ENCODE measurements at regions not wholly inside any gene's neighbourhood (a gene's known extent, or its start where the extent isn't known, plus 50 kb on each side); places are given as distances from the start of the nearest gene placed in this dataset.

DNA sequence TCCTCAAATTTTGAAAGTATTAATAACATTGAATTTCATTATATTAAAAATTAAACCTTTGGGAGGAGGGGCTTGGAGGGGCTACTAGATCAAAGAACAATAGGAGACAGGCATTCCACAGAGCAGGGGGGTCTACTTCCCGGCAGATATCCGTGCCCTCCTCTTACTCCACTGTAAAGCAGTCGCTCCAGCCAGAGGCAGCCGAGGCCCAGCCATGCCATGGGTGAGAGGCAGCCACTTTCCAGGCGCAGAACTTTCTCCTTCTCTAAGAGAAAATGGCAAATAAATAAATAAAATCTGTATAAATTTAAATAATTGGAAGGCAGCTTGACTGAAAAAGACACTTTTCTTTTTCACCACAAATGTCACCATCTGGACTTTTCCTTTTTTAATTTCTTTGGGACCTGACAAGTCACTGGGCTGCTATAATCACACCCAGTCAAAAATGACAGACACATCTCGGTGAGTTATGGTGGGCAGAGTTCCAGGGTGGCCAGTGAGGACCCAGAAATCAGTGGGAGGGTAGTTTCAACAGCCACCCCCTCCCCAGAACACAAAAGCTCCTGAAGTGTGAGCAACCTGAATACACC, 302.2 kb upstream of the SMARCA2 start:
- H3K27ac ChIP-seq: no peak overlapping the region
- in situ Hi-C loops (cut with MboI; ENCODE audit: low sequenced_read_pairs in 4 of 4) (loop anchor here in 1 of 4 donors (25.0 kb wide), 1 partner anchor 374 kb away; no protein-coding TSS in a partner anchor), intact Hi-C loops (cut with DNase I; ENCODE audit: low total_unique reads) (no loop called here)
- ATAC-seq (no peak), DNase-seq (no peak)
- no peaks in the 10 kb centered on the region for H3K36me3 ChIP-seq
- H3K4me3 ChIP-seq: no peak overlapping the region
- H3K9me3 ChIP-seq: no peaks in the 10 kb centered on the region
- no peaks in the 10 kb centered on the region for H3K27me3 ChIP-seq
- TF ChIP-seq POLR2A (IDR thresholded peaks at IDR 0.05): no peak
- TF ChIP-seq, protein P1, sequence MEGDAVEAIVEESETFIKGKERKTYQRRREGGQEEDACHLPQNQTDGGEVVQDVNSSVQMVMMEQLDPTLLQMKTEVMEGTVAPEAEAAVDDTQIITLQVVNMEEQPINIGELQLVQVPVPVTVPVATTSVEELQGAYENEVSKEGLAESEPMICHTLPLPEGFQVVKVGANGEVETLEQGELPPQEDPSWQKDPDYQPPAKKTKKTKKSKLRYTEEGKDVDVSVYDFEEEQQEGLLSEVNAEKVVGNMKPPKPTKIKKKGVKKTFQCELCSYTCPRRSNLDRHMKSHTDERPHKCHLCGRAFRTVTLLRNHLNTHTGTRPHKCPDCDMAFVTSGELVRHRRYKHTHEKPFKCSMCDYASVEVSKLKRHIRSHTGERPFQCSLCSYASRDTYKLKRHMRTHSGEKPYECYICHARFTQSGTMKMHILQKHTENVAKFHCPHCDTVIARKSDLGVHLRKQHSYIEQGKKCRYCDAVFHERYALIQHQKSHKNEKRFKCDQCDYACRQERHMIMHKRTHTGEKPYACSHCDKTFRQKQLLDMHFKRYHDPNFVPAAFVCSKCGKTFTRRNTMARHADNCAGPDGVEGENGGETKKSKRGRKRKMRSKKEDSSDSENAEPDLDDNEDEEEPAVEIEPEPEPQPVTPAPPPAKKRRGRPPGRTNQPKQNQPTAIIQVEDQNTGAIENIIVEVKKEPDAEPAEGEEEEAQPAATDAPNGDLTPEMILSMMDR (IDR thresholded peaks at IDR 0.05 in 4 of 5, conservative IDR thresholded peaks at IDR 0.05 in 1 of 5): no peak
- no peaks in the 10 kb centered on the region for H3K4me1 ChIP-seq

DNA sequence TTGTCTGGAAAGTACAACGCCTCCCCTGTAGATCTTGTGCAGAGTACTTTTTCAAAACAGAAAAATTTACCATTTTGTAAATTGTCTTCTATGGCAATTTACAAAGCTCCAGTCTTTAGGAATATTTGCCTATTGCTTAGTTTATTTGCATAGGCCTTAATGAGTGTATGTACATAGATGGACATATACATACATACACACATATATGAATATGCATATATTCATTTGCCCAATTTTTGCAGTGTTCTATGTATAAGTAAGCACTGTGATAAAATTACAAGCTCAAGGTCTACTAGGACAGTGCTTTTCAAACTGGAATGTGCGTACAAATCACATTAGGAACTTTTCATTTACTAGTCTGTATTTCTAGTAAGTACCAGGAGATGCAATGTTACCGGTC, 301.3 kb upstream of the SMARCA2 start:
- DNase-seq: no peak
- Histone ChIP-seq H3K4me1 (no peaks in the 10 kb centered on the region), H3K27me3 (no peaks in the 10 kb centered on the region), H3K36me3 (no peaks in the 10 kb centered on the region), H3K27ac (no peak overlapping the region), H3K4me3 (no peak overlapping the region), H3K9me3 (no peaks in the 10 kb centered on the region)
- intact Hi-C loops (cut with DNase I; ENCODE audit: low total_unique reads) (no loop called here), in situ Hi-C loops (cut with MboI; ENCODE audit: low sequenced_read_pairs in 4 of 4) (loop anchor here in 1 of 4 donors (25.0 kb wide), 1 partner anchor 373 kb away; no protein-coding TSS in a partner anchor)
- no peak for ATAC-seq
- TF ChIP-seq POLR2A (IDR thresholded peaks at IDR 0.05): no peak
- TF ChIP-seq, protein P1 (IDR thresholded peaks at IDR 0.05 in 4 of 5, conservative IDR thresholded peaks at IDR 0.05 in 1 of 5): no peak

DNA sequence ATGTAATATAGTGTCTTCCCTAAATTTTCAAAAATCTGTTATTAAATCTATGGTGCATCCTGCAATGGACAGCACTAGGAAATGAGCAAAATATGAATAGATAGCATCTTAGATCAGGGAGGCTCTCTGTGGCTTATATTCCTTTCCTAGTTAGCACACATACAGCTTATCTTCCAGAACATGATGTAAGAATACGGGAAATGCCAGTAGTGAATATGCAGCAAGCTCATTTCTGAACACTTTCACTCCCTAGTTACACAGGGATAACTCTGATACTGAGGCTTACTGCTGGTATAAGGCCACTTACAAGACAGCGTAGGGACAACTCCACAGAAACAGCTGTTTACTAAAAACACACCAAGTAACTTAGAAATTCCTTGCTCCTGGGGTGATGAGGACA, 297.3 kb upstream of the SMARCA2 start:
- ATAC-seq (no peak), DNase-seq (no peak)
- Histone ChIP-seq H3K9me3 (no peaks in the 10 kb centered on the region), H3K4me3 (no peak overlapping the region), H3K27me3 (no peaks in the 10 kb centered on the region), H3K36me3 (no peaks in the 10 kb centered on the region), H3K4me1 (no peaks in the 10 kb centered on the region), H3K27ac (no peak overlapping the region)
- no peak for TF ChIP-seq POLR2A (IDR thresholded peaks at IDR 0.05)
- TF ChIP-seq, protein P1 (IDR thresholded peaks at IDR 0.05 in 4 of 5, conservative IDR thresholded peaks at IDR 0.05 in 1 of 5): no peak
- intact Hi-C loops (cut with DNase I; ENCODE audit: low total_unique reads): no loop called here
- in situ Hi-C loops (cut with MboI; ENCODE audit: low sequenced_read_pairs in 4 of 4): loop anchor here in 1 of 4 donors (25.0 kb wide), 1 partner anchor 369 kb away; no protein-coding TSS in a partner anchor

DNA sequence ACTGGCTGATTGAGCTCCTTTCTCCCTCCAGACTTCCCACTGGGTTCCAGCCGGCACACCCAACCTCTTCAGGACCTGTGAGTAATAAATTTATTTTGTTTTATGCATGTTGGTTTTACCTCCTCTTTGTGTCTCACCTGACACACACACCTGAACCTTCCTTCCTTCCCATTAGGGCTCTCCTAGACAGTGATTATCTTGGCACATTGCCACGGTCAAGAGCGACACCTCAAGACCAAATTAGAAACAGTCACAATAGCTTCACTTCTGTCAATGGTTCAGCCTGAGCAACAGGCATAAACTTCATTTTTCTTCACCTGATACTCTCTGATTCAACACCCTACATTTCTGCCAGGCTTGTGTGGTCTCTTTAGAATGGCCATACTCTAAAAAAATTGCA, 296.3 kb upstream of the SMARCA2 start:
- Histone ChIP-seq H3K27ac (no peak overlapping the region), H3K4me1 (no peaks in the 10 kb centered on the region), H3K27me3 (no peaks in the 10 kb centered on the region), H3K9me3 (no peaks in the 10 kb centered on the region), H3K36me3 (no peaks in the 10 kb centered on the region), H3K4me3 (no peak overlapping the region)
- intact Hi-C loops (cut with DNase I; ENCODE audit: low total_unique reads) (no loop called here), in situ Hi-C loops (cut with MboI; ENCODE audit: low sequenced_read_pairs in 4 of 4) (loop anchor here in 1 of 4 donors (25.0 kb wide), 1 partner anchor 368 kb away; no protein-coding TSS in a partner anchor)
- TF ChIP-seq, protein P1 (IDR thresholded peaks at IDR 0.05 in 4 of 5, conservative IDR thresholded peaks at IDR 0.05 in 1 of 5): no peak
- no peak for TF ChIP-seq POLR2A (IDR thresholded peaks at IDR 0.05)
- DNase-seq (no peak), ATAC-seq (no peak)
